ENCODE measurements at regions not wholly inside any gene's neighbourhood (a gene's known extent, or its start where the extent isn't known, plus 50 kb on each side); places are given as distances from the start of the nearest gene placed in this dataset.
"Not testable (repeated sequence)": the region's sequence is repeated elsewhere in the genome, so short reads cannot be mapped to it uniquely, and the experiment has no call there.

- Histone ChIP-seq H4K20me1 (ENCODE audit: insufficient read depth, low read length) (no peaks in the 10 kb centered on the region), H3K27me3 (ENCODE audit: insufficient read depth, low read length) (no peaks in the 10 kb centered on the region), H3K4me2 (ENCODE audit: insufficient read depth, low read length) (no peak overlapping the region), H3K9me3 (ENCODE audit: low read depth, low read length) (peaks cover 2% of the 10 kb centered on the region), H3K27ac (ENCODE audit: low read depth, low read length) (no peak overlapping the region), H3K4me1 (ENCODE audit: insufficient read depth, low read length) (no peaks in the 10 kb centered on the region), H3K79me2 (ENCODE audit: insufficient read depth, low read length) (no peaks in the 10 kb centered on the region), H3K4me3 (ENCODE audit: insufficient read depth, low read length) (no peak overlapping the region), H2AFZ (ENCODE audit: low read length) (no peak overlapping the region), H3K36me3 (ENCODE audit: insufficient read depth, low read length) (no peaks in the 10 kb centered on the region)
- no peak for DNase-seq (ENCODE audit: insufficient read length, low spot score, missing footprints)
- TF ChIP-seq CTCF (IDR thresholded peaks at IDR 0.05; ENCODE audit: extremely low read depth, low read depth, low read length), result no peak
Observed at GRCh38 chr3:103863381-103863780, 1428.6 kb downstream of the ZPLD1 start.

GRCh38 chr3:103866113-103866512 is 1431.3 kb downstream of the ZPLD1 start:
- no peaks in the 10 kb centered on the region for H4K20me1 ChIP-seq (ENCODE audit: insufficient read depth, low read length)

GRCh38 chr3:103873021-103873420 is 1438.2 kb downstream of the ZPLD1 start:
- Histone ChIP-seq H3K27ac (ENCODE audit: low read depth, low read length) (no peak overlapping the region), H3K4me3 (ENCODE audit: insufficient read depth, low read length) (no peak overlapping the region), H3K4me1 (ENCODE audit: insufficient read depth, low read length) (no peaks in the 10 kb centered on the region), H4K20me1 (ENCODE audit: insufficient read depth, low read length) (no peaks in the 10 kb centered on the region), H2AFZ (ENCODE audit: low read length) (no peak overlapping the region), H3K9me3 (ENCODE audit: low read depth, low read length) (no peaks in the 10 kb centered on the region), H3K4me2 (ENCODE audit: insufficient read depth, low read length) (no peak overlapping the region), H3K36me3 (ENCODE audit: insufficient read depth, low read length) (no peaks in the 10 kb centered on the region), H3K79me2 (ENCODE audit: insufficient read depth, low read length) (no peaks in the 10 kb centered on the region), H3K27me3 (ENCODE audit: insufficient read depth, low read length) (no peaks in the 10 kb centered on the region)
- DNase-seq (ENCODE audit: insufficient read length, low spot score, missing footprints), result no peak
- TF ChIP-seq CTCF (IDR thresholded peaks at IDR 0.05; ENCODE audit: extremely low read depth, low read depth, low read length), result no peak

More at GRCh38 chr3:103866113-103866512, 1431.3 kb downstream of the ZPLD1 start:
- DNase-seq (ENCODE audit: insufficient read length, low spot score, missing footprints), result no peak
- H3K4me3 ChIP-seq (ENCODE audit: insufficient read depth, low read length), result no peak overlapping the region
- H3K9me3 ChIP-seq (ENCODE audit: low read depth, low read length), result peaks cover 2% of the 10 kb centered on the region
- H2AFZ ChIP-seq (ENCODE audit: low read length), result no peak overlapping the region
- H3K27me3 ChIP-seq (ENCODE audit: insufficient read depth, low read length), result no peaks in the 10 kb centered on the region
- H3K4me1 ChIP-seq (ENCODE audit: insufficient read depth, low read length), result no peaks in the 10 kb centered on the region
- no peak for TF ChIP-seq CTCF (IDR thresholded peaks at IDR 0.05; ENCODE audit: extremely low read depth, low read depth, low read length)
- no peaks in the 10 kb centered on the region for H3K79me2 ChIP-seq (ENCODE audit: insufficient read depth, low read length)
- H3K4me2 ChIP-seq (ENCODE audit: insufficient read depth, low read length), result no peak overlapping the region
- H3K27ac ChIP-seq (ENCODE audit: low read depth, low read length), result no peak overlapping the region
- H3K36me3 ChIP-seq (ENCODE audit: insufficient read depth, low read length), result no peaks in the 10 kb centered on the region

GRCh38 chr3:103873897-103874545 is 1439.2 kb downstream of the ZPLD1 start:
- Histone ChIP-seq H2AFZ (ENCODE audit: low read length) (no peak overlapping the region), H4K20me1 (ENCODE audit: insufficient read depth, low read length) (no peaks in the 10 kb centered on the region), H3K9me3 (ENCODE audit: low read depth, low read length) (no peaks in the 10 kb centered on the region), H3K79me2 (ENCODE audit: insufficient read depth, low read length) (no peaks in the 10 kb centered on the region), H3K27me3 (ENCODE audit: insufficient read depth, low read length) (no peaks in the 10 kb centered on the region), H3K4me3 (ENCODE audit: insufficient read depth, low read length) (no peak overlapping the region), H3K36me3 (ENCODE audit: insufficient read depth, low read length) (no peaks in the 10 kb centered on the region), H3K4me1 (ENCODE audit: insufficient read depth, low read length) (no peaks in the 10 kb centered on the region), H3K4me2 (ENCODE audit: insufficient read depth, low read length) (no peak overlapping the region), H3K27ac (ENCODE audit: low read depth, low read length) (no peak overlapping the region)
- no peak for TF ChIP-seq CTCF (IDR thresholded peaks at IDR 0.05; ENCODE audit: extremely low read depth, low read depth, low read length)
- DNase-seq (ENCODE audit: insufficient read length, low spot score, missing footprints), result no peak

- H3K4me1 ChIP-seq (ENCODE audit: insufficient read depth, low read length), result not testable (repeated sequence)
Observed at GRCh38 chr3:103881809-103882208, 1447.0 kb downstream of the ZPLD1 start.

More at GRCh38 chr3:103881809-103882208, 1447.0 kb downstream of the ZPLD1 start:
- not testable (repeated sequence) for H3K4me2 ChIP-seq (ENCODE audit: insufficient read depth, low read length); H3K9me3 ChIP-seq (ENCODE audit: low read depth, low read length); H2AFZ ChIP-seq (ENCODE audit: low read length); H3K27ac ChIP-seq (ENCODE audit: low read depth, low read length); H3K36me3 ChIP-seq (ENCODE audit: insufficient read depth, low read length); DNase-seq (ENCODE audit: insufficient read length, low spot score, missing footprints); H3K79me2 ChIP-seq (ENCODE audit: insufficient read depth, low read length); H4K20me1 ChIP-seq (ENCODE audit: insufficient read depth, low read length); H3K4me3 ChIP-seq (ENCODE audit: insufficient read depth, low read length); H3K27me3 ChIP-seq (ENCODE audit: insufficient read depth, low read length)

Data from osteoblast (primary cell).